B cell (primary cell): ENCODE measurements at regions not wholly inside any gene's neighbourhood (a gene's known extent, or its start where the extent isn't known, plus 50 kb on each side); places are given as distances from the start of the nearest gene placed in this dataset.

Source experiments
- ATAC-seq: fragments of 200-7000 bp; cut with Tn5 transposase; one replicate; pipeline ENCODE4 v1.10.0; 2021; ENCODE audit warnings: low read depth, mild to moderate bottlenecking, moderate number of reproducible peaks, moderate library complexity
- CTCF ChIA-PET: fragments of 350-600 bp; sonication (Branson Sonifier 250); formaldehyde crosslinking; loops from one replicate; lab custom pipeline; 2021; ENCODE audit warnings: antibody characterized with exemption, inconsistent platforms; lab: Charles Lee
- POLR2A ChIA-PET: fragments of 350-600 bp; sonication (Branson Sonifier 250); formaldehyde crosslinking; loops from one replicate; lab custom pipeline; 2021; ENCODE audit warnings: antibody characterized with exemption; lab: Charles Lee
- DNase-seq: peaks from one replicate; pipeline ENCODE4 v3.0.0; 2013
- H2AFZ ChIP-seq: 2 replicates; pipeline ENCODE4 v1.6.1; 2012; ENCODE audit warnings: mild to moderate bottlenecking, low read depth, low read length; ENCODE audit not compliant: insufficient read depth, poor library complexity, severe bottlenecking
- H3K27ac ChIP-seq, 2 donors: 1 replicate in 1 of 2; 2 replicates in 1 of 2; pipeline ENCODE4 v1.5.1; 2012 to 2013; ENCODE audit warnings: low read length in 2 of 2, mild to moderate bottlenecking in 2 of 2, moderate library complexity in 1 of 2
- H3K27me3 ChIP-seq, 4 experiments: fragments of 200-600 bp in 1 of 4; sonication (generic) in 1 of 4; replicated peaks in 1 of 4; 1 replicate in 2 of 4; 2 replicates in 2 of 4; pipeline versions ENCODE4 v1.6.1 to v1.7.0; 2013 to 2016; ENCODE audit warnings: low read length in 3 of 4, mild to moderate bottlenecking in 2 of 4, mixed read lengths in 1 of 4, moderate library complexity in 1 of 4; ENCODE audit not compliant: insufficient read depth in 4 of 4, control insufficient read depth in 3 of 4; ENCODE audit errors: control extremely low read depth in 1 of 4
- H3K36me3 ChIP-seq, 2 experiments: replicated peaks in 1 of 2; 1 replicate in 1 of 2; 2 replicates in 1 of 2; pipeline versions ENCODE4 v1.6.1 to v1.7.1; 2013; ENCODE audit warnings: low read length in 1 of 2; ENCODE audit not compliant: insufficient read depth in 2 of 2, control insufficient read depth in 1 of 2; ENCODE audit errors: control extremely low read depth in 1 of 2, extremely low read depth in 1 of 2
- H3K4me1 ChIP-seq, 2 donors: fragments of 200-600 bp in 1 of 2; sonication (generic) in 1 of 2; 1 replicate in 1 of 2; 2 replicates in 1 of 2; pipeline versions ENCODE4 v1.5.1 to v1.6.1; 2013 to 2017; ENCODE audit warnings: low read length in 2 of 2; ENCODE audit not compliant: control insufficient read depth in 2 of 2, insufficient read depth in 2 of 2
- H3K4me2 ChIP-seq: replicated peaks from 2 replicates; pipeline ENCODE3; 2012; ENCODE audit warnings: mild to moderate bottlenecking, low read depth, low read length; ENCODE audit not compliant: poor library complexity, severe bottlenecking
- H3K4me3 ChIP-seq, 5 experiments: fragments of 200-600 bp in 1 of 5; sonication (generic) in 1 of 5; 1 replicate in 3 of 5; 2 replicates in 2 of 5; pipeline versions ENCODE4 v1.5.1 to v1.7.0; 2011 to 2016; ENCODE audit warnings: low read length in 4 of 5, mild to moderate bottlenecking in 4 of 5, low read depth in 2 of 5, control low read depth in 1 of 5, moderate library complexity in 1 of 5; ENCODE audit not compliant: insufficient read depth in 1 of 5; ENCODE audit errors: control extremely low read depth in 1 of 5, extremely low read depth in 1 of 5
- H3K79me2 ChIP-seq: fragments of 200-600 bp; sonication (generic); one replicate; pipeline ENCODE4 v1.6.0; 2016; ENCODE audit warnings: low read length; ENCODE audit not compliant: control insufficient read depth, insufficient read depth
- H3K9ac ChIP-seq: fragments of 200-600 bp; sonication (generic); 2 replicates; pipeline ENCODE4 v1.6.1; 2017; ENCODE audit warnings: mild to moderate bottlenecking, low read length, moderate library complexity
- H3K9me3 ChIP-seq, 3 donors: one replicate each; pipeline versions ENCODE4 v1.6.1 to v1.7.1; 2013; ENCODE audit warnings: low read length in 2 of 3; ENCODE audit not compliant: control insufficient read depth in 2 of 3, insufficient read depth in 1 of 3; ENCODE audit errors: control extremely low read depth in 1 of 3
- H4K20me1 ChIP-seq: 2 replicates; pipeline ENCODE4 v1.6.0; 2012; ENCODE audit warnings: mild to moderate bottlenecking, low read length; ENCODE audit not compliant: insufficient read depth, control insufficient read depth, poor library complexity, severe bottlenecking
- H3K27ac Mint-ChIP-seq: one replicate; pipeline ENCODE4 v1.8.0; 2021; ENCODE audit warnings: mixed read lengths
- H3K27me3 Mint-ChIP-seq: one replicate; pipeline ENCODE4 v1.8.0; 2021; ENCODE audit warnings: mixed read lengths
- H3K4me1 Mint-ChIP-seq: one replicate; pipeline ENCODE4 v1.8.0; 2021; ENCODE audit warnings: mixed read lengths
- H3K4me3 Mint-ChIP-seq: one replicate; pipeline ENCODE4 v1.8.0; 2021; ENCODE audit warnings: mixed read lengths
- H3K9me3 Mint-ChIP-seq: one replicate; pipeline ENCODE4 v1.8.0; 2022; ENCODE audit warnings: mixed read lengths; ENCODE audit not compliant: insufficient read depth
- EZH2 ChIP-seq: IDR thresholded peaks from 2 replicates; pipeline ENCODE4 v1.6.1; 2012; ENCODE audit warnings: borderline replicate concordance, low read depth, mild to moderate bottlenecking, moderate library complexity, low read length; ENCODE audit not compliant: insufficient read depth, poor library complexity, severe bottlenecking
- WGBS: methylation state at CpG from one replicate; pipeline ENCODE4 v1.1.5; 2013; ENCODE audit warnings: missing lambda C conversion rate; ENCODE audit not compliant: insufficient coverage; 5-methylcytosine and 5-hydroxymethylcytosine counted together
- intact Hi-C: fragments of 100-400 bp; cut with micrococcal nuclease; formaldehyde crosslinking; loops from one replicate; pipeline ENCODE4 v1.10.0; 2022
- TF ChIP-seq, protein P1 (sequence below): fragments of 200-600 bp; IDR thresholded peaks from one replicate; pipeline ENCODE4 v1.8.0; 2022; ENCODE audit warnings: antibody characterized with exemption, mild to moderate bottlenecking

DNA sequence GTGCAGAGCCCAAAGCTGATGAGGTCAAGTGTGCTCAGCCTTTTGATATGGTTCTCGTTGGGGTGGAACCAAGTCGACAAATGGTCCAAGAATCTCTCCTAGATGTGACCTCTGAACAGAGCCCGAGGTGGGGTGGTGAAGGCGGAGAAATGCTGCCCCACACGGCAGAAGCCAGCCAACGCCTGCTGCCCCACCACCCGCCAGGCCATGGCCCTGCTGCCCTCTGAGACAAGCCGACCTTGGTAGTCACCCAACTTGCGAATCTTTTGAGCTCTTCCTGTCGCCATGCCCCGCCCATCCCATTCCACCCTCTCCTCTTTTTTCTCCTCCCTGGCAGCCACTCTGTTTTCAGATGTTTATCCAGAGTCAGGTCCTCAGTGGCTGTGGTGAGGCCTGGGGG is 91.5 kb upstream of the EGFLAM start:
- TF ChIP-seq, protein P1, sequence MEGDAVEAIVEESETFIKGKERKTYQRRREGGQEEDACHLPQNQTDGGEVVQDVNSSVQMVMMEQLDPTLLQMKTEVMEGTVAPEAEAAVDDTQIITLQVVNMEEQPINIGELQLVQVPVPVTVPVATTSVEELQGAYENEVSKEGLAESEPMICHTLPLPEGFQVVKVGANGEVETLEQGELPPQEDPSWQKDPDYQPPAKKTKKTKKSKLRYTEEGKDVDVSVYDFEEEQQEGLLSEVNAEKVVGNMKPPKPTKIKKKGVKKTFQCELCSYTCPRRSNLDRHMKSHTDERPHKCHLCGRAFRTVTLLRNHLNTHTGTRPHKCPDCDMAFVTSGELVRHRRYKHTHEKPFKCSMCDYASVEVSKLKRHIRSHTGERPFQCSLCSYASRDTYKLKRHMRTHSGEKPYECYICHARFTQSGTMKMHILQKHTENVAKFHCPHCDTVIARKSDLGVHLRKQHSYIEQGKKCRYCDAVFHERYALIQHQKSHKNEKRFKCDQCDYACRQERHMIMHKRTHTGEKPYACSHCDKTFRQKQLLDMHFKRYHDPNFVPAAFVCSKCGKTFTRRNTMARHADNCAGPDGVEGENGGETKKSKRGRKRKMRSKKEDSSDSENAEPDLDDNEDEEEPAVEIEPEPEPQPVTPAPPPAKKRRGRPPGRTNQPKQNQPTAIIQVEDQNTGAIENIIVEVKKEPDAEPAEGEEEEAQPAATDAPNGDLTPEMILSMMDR: no peak
- TF ChIP-seq EZH2: no peak
- no peaks in the 10 kb centered on the region for H3K4me1 Mint-ChIP-seq
- ATAC-seq (no peak), DNase-seq (no peak)
- Histone ChIP-seq H3K27ac (no peak overlapping the region), H3K9me3 (peaks cover 0 to 14% (median 0%) of the 10 kb centered on the region in 3 donors), H3K9ac (no peak overlapping the region), H3K79me2 (no peaks in the 10 kb centered on the region), H3K4me1 (no peaks in the 10 kb centered on the region), H2AFZ (no peak overlapping the region), H3K4me3 (no peak overlapping the region), H3K36me3 (no peaks in the 10 kb centered on the region), H3K27me3 (no peaks in the 10 kb centered on the region), H4K20me1 (no peaks in the 10 kb centered on the region), H3K4me2 (no peak overlapping the region)
- no peak overlapping the region for H3K4me3 Mint-ChIP-seq
- ChIA-PET POLR2A (no interaction called here), CTCF (no interaction called here)
- 95% methylated on average over 8 of the region's 11 CpGs for WGBS
- no peak overlapping the region for H3K27ac Mint-ChIP-seq
- intact Hi-C loops: no loop called here
- no peaks in the 10 kb centered on the region for H3K9me3 Mint-ChIP-seq
- H3K27me3 Mint-ChIP-seq: peaks cover under 1% of the 10 kb centered on the region

- 95% methylated on average over 10 of the region's 12 CpGs for WGBS
- CTCF ChIA-PET: no interaction called here
- H3K4me2 ChIP-seq: no peak overlapping the region
- no peaks in the 10 kb centered on the region for H4K20me1 ChIP-seq
- ATAC-seq (no peak), DNase-seq (no peak)
- TF ChIP-seq, protein P1: no peak
- TF ChIP-seq EZH2: no peak
- H2AFZ ChIP-seq: no peak overlapping the region
- H3K27ac ChIP-seq: no peak overlapping the region
- no peak overlapping the region for H3K4me3 ChIP-seq
- Mint-ChIP-seq H3K27ac (no peak overlapping the region), H3K4me1 (no peaks in the 10 kb centered on the region), H3K9me3 (no peaks in the 10 kb centered on the region), H3K4me3 (no peak overlapping the region), H3K27me3 (peaks cover 3% of the 10 kb centered on the region)
- intact Hi-C loops: no loop called here
- no peaks in the 10 kb centered on the region for H3K27me3 ChIP-seq
- no peaks in the 10 kb centered on the region for H3K36me3 ChIP-seq
- peaks cover 0 to 14% (median 0%) of the 10 kb centered on the region in 3 donors for H3K9me3 ChIP-seq
- POLR2A ChIA-PET: no interaction called here
- no peaks in the 10 kb centered on the region for H3K4me1 ChIP-seq
- no peaks in the 10 kb centered on the region for H3K79me2 ChIP-seq
- H3K9ac ChIP-seq: no peak overlapping the region
Observed at GRCh38 chr5:38165435-38165834, 92.9 kb upstream of the EGFLAM start.
